NCI-H526 treated with DMSO at 0.1 percent for 48 hours (cell line): ENCODE measurements at regions not wholly inside any gene's neighbourhood (a gene's known extent, or its start where the extent isn't known, plus 50 kb on each side); places are given as distances from the start of the nearest gene placed in this dataset.

Experiments
- DNase-seq: peaks from one replicate; lab custom pipeline; 2025; lab: John Stamatoyannopoulos, UW

GRCh38 chr9:73655363-73655762 is 503.7 kb downstream of the ANXA1 start:
- DNase-seq: no peak

GRCh38 chr9:73655831-73656230 is 504.2 kb downstream of the ANXA1 start:
- DNase-seq: no peak

GRCh38 chr9:73665253-73665652 is 513.6 kb downstream of the ANXA1 start:
- no peak for DNase-seq

- DNase-seq: no peak
Measured at GRCh38 chr9:73667749-73668148, 516.1 kb downstream of the ANXA1 start.

- DNase-seq: no peak
Measured at GRCh38 chr9:73680831-73681230, 529.2 kb downstream of the ANXA1 start.

GRCh38 chr9:73682789-73683188 is 531.1 kb downstream of the ANXA1 start:
- DNase-seq: no peak

GRCh38 chr9:73683862-73684591 is 532.4 kb downstream of the ANXA1 start:
- peak; percentile 1 for DNase-seq

- DNase-seq: no peak
Measured at GRCh38 chr9:73684601-73685000, 532.9 kb downstream of the ANXA1 start.

GRCh38 chr9:73685786-73686185 is 534.1 kb downstream of the ANXA1 start:
- DNase-seq: no peak

- no peak for DNase-seq
Measured at GRCh38 chr9:73689051-73689870, 537.6 kb downstream of the ANXA1 start.

GRCh38 chr9:73701415-73702057 is 549.9 kb downstream of the ANXA1 start:
- DNase-seq: no peak

- DNase-seq: no peak
Measured at GRCh38 chr9:73714294-73714693, 562.6 kb downstream of the ANXA1 start.

GRCh38 chr9:73715591-73715990 is 563.9 kb downstream of the ANXA1 start:
- no peak for DNase-seq

- no peak for DNase-seq
Measured at GRCh38 chr9:73719660-73720059, 568.0 kb downstream of the ANXA1 start.

GRCh38 chr9:73720601-73721000 is 568.9 kb downstream of the ANXA1 start:
- DNase-seq: no peak

GRCh38 chr9:73736270-73736669 is 584.6 kb downstream of the ANXA1 start:
- peak; percentile 4 for DNase-seq

GRCh38 chr9:73738741-73739530 is 587.3 kb downstream of the ANXA1 start:
- DNase-seq: no peak

GRCh38 chr9:73741316-73741715 is 589.7 kb downstream of the ANXA1 start:
- DNase-seq: no peak

- DNase-seq: no peak
Measured at GRCh38 chr9:73742412-73742811, 590.7 kb downstream of the ANXA1 start.

- no peak for DNase-seq
Measured at GRCh38 chr9:73743826-73744225, 592.2 kb downstream of the ANXA1 start.

GRCh38 chr9:73745598-73745997 is 593.9 kb downstream of the ANXA1 start:
- DNase-seq: no peak

- DNase-seq: no peak
Measured at GRCh38 chr9:73753171-73753570, 601.5 kb downstream of the ANXA1 start.
